H7 (cell line): ENCODE measurements at regions not wholly inside any gene's neighbourhood (a gene's known extent, or its start where the extent isn't known, plus 50 kb on each side); places are given as distances from the start of the nearest gene placed in this dataset.

Experiments
- DNase-seq: peaks from one replicate; pipeline ENCODE4 v3.0.0; 2012
- H3K27me3 ChIP-seq: 2 replicates; pipeline ENCODE4 v1.6.0; 2011; ENCODE audit warnings: mild to moderate bottlenecking, low read length; ENCODE audit not compliant: control insufficient read depth, insufficient read depth
- H3K36me3 ChIP-seq: replicated peaks from 2 replicates; pipeline ENCODE4 v1.5.1; 2011; ENCODE audit warnings: low read length; ENCODE audit not compliant: control insufficient read depth, insufficient read depth
- H3K4me3 ChIP-seq: 2 replicates; pipeline ENCODE4 v1.5.1; 2011; ENCODE audit warnings: low read depth, mild to moderate bottlenecking, control low read depth, low read length, moderate library complexity; ENCODE audit not compliant: insufficient read depth

DNA sequence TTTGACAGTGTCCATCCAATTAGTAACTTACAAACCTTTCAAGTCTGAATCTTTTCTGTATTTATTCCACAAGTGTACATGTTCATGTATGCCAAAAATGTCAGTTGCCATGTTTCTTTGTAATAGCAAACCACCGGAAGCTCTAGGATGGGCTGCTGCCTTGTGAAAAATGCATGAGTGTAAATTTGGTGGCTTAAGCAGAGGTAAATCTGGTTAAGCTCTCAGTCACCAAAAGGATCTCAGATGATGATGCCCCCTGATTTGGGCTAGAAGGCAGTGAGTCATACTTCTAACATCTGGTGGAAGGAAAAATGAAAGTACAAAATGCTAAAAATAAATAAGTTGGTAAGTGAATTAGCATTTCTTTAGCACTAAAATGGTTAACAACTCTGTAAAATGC, 567.5 kb downstream of the ELAVL2 start:
- no peak for DNase-seq
- Histone ChIP-seq H3K27me3 (no peaks in the 10 kb centered on the region), H3K4me3 (no peak overlapping the region), H3K36me3 (no peaks in the 10 kb centered on the region)

DNA sequence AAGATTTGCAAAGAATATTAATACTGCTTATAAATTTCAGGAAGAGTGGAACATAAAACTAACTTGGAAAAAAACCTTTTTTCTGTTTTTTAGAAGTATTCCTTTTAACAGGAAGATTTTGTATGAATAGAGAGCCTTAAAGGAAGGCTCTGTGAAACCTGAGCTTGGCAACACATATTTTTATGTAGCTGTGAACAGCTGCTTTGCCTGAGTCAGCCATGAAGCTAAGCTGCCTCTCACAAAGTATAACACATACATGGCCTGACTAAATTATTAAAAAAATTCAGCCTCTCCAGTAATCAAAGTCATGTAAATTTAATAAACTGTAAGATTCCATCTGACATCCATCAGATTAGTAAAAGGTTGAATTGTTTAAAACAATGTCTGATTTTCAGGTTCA, 547.5 kb downstream of the ELAVL2 start:
- no peak for DNase-seq
- no peak overlapping the region for H3K4me3 ChIP-seq
- no peaks in the 10 kb centered on the region for H3K36me3 ChIP-seq
- H3K27me3 ChIP-seq = no peaks in the 10 kb centered on the region

DNA sequence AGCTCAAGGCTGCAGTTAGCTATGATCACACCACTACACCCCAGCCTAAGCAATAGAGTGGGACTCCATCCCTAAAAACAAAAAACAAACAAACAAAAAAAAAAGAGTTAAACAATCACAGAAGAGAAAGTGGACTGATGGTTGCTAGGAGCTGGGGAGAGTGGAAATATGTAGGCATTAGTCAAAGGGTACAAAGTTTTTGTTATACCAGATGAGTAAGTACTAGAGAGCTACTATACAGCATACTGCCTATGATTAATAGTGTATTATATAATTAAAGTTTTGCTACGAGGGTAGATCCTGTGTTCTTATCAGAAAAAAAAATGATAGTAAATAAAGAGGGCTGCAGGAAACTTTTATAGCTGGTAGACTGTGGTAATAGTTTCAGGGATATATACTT, 538.6 kb downstream of the ELAVL2 start:
- Histone ChIP-seq H3K4me3 (no peak overlapping the region), H3K36me3 (no peaks in the 10 kb centered on the region), H3K27me3 (no peaks in the 10 kb centered on the region)
- no peak for DNase-seq

DNA sequence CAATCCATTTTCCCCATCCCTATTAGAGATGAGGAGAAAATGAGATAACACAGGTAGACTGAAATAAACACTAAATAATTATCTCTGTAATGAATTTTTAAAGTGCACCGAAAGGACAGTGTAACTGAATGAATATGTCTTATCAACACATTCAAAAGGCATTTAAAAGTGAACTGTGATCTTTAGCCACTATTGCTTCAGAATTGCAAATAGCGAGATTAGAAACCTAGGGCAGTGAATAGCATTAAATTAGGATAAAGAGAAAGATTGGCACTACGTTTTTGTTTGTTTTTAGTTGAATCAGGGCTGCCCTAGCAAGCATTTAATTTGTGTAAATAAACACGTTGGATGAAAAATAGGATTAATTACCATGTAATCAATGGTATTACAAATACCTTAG, 537.5 kb downstream of the ELAVL2 start:
- no peak for DNase-seq
- Histone ChIP-seq H3K4me3 (no peak overlapping the region), H3K36me3 (no peaks in the 10 kb centered on the region), H3K27me3 (no peaks in the 10 kb centered on the region)

DNA sequence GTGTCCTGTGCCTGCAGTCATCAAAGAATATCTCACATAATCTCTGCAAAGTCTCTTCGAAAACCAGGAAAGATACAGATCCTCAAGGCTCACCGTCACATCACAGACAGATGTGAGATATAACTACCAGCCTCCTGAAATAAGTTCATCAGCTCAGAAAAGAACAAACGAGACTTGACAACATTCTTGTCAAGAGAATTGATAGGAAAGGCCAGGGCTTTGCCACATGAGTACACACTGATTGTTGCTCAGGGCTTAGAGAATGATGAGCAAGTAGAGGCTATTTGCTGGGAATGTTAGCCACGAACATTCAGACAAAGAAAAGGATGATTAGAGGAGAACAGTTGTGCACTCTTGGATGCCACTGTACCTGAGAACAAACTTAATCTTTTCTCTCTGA, 535.1 kb downstream of the ELAVL2 start:
- Histone ChIP-seq H3K36me3 (no peaks in the 10 kb centered on the region), H3K4me3 (no peak overlapping the region), H3K27me3 (no peaks in the 10 kb centered on the region)
- DNase-seq = no peak

DNA sequence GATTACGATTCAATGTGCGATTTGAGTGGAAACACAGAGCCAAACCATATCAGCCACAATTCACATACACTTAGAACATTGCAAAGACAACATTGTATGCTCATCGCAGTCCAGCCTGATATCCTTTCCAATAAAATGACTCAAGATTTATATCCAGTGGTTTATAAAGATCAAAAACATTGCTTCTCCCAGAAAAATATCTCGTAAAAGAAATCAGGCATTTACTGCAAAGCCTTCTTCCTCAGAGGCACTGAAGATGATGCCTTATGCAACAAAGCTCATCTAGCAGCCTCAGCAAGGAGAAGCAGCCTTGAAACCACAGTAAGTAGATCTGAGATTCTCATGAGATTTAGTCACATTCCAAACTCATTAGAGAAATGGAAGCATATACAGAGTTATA, 523.8 kb downstream of the ELAVL2 start:
- Histone ChIP-seq H3K4me3 (no peak overlapping the region), H3K36me3 (no peaks in the 10 kb centered on the region), H3K27me3 (no peaks in the 10 kb centered on the region)
- no peak for DNase-seq

DNA sequence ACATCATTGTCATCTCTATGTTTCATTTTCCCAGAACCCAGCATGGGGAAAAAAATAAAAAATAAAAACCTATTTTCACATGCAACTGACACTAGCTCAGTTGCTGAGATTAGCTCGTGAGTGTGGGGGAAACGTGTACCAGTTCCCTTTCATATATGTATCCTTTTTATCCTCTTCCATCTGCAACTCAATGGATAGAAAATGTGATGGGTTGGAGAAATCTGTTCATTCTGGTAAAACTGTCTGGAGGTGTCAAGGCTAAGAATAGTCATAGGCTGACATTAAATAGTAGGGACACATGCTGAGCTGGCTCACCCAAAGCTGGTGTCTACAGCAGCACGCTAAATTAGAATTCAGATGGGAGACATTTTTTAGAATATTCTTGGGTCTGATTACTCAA, 519.3 kb downstream of the ELAVL2 start:
- Histone ChIP-seq H3K27me3 (no peaks in the 10 kb centered on the region), H3K36me3 (no peaks in the 10 kb centered on the region), H3K4me3 (no peak overlapping the region)
- no peak for DNase-seq

DNA sequence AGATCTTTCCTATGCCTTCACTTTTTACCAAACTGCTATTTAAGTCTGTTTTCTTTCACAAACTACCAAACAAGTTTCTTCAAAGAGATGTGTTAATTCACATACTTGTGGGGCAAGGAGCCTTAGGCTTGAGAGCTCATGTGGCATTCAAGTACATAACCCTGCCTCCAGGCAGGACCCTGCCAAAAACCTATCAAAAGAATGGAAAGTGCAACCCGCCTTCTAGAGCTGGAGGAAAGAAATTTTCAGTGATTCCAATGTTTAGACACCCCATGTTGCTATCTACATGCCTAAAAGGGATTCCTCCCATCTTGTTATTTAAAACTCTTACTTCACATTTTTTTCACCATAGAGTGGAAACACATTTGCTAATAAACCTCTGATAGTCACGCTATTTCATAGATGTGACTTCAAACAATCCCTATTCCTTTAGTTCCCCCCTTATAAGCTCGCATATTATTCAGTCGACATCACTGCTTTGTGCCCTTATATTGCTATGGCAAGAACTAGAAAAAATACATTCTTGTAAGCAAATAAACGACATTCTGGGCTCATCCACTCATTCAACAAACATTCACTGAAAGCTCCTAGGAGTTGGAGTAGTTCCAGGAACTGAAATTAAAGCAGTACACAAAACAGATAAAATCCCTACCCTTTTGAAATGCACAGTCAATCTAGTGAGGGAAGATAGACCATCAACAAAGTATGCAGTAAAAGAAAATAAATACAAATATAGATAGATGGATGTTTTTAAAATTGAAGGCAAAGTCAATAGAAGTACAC, 518.1 kb downstream of the ELAVL2 start:
- Histone ChIP-seq H3K4me3 (no peak overlapping the region), H3K27me3 (no peaks in the 10 kb centered on the region), H3K36me3 (no peaks in the 10 kb centered on the region)
- no peak for DNase-seq

DNA sequence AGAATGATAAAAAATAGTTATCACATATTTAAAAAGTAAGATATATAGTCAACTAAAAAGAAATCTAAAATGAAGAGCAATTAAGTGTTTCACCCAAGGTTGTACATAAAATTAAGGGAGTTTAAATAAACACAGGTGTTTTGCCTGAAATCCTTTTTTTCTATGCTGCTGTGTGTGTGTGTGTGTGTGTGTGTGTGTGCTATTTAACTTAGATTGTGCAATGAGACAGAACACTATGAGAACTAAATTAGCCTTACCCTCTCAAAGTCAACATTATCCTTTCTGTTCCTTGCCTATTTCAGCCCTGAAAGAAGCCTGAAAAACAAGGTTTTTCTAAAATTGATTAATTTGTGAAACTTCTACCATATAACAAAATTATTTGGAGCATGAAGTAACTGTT, 516.2 kb downstream of the ELAVL2 start:
- Histone ChIP-seq H3K4me3 (no peak overlapping the region), H3K27me3 (no peaks in the 10 kb centered on the region), H3K36me3 (no peaks in the 10 kb centered on the region)
- DNase-seq = no peak

DNA sequence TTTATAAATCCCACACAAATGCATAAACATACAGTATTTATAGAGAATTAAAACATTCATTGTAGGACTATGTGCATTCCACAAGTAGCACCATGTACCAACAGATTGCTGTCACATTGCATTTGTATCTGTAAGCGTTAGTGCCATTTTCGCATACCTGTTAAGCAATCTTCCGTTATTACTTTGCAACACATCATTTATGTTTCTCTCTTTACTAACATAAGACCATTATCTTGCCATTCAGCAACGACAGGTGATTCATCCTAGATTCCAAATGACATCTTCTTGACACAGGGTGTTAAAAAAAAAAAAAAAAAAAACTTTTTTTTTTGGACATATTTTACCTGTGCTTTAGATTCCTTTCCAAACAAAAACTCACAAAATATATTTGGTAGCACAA, 511.8 kb downstream of the ELAVL2 start:
- DNase-seq = no peak
- Histone ChIP-seq H3K27me3 (no peaks in the 10 kb centered on the region), H3K4me3 (no peak overlapping the region), H3K36me3 (no peaks in the 10 kb centered on the region)

DNA sequence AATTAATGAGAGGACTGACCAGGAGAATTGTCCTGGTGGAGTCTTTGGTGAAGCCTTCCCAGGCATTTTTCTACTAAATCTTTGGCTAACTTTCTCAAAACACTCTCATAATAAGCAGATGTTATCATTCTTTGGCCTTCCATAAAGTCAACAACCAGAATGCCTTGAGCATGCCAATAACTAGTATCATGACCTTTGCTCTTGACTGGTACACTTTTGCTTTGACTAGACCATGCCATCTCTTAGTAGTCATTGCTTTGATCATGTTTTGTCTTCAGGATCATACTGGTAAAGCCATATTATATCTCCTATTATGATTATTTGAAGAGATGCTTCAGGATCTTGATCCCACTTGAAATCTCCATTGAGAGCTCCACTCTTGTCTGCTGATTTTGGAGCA, 506.9 kb downstream of the ELAVL2 start:
- H3K36me3 ChIP-seq = no peaks in the 10 kb centered on the region
- H3K27me3 ChIP-seq = peaks cover 14% of the 10 kb centered on the region
- no peak for DNase-seq
- no peak overlapping the region for H3K4me3 ChIP-seq

DNA sequence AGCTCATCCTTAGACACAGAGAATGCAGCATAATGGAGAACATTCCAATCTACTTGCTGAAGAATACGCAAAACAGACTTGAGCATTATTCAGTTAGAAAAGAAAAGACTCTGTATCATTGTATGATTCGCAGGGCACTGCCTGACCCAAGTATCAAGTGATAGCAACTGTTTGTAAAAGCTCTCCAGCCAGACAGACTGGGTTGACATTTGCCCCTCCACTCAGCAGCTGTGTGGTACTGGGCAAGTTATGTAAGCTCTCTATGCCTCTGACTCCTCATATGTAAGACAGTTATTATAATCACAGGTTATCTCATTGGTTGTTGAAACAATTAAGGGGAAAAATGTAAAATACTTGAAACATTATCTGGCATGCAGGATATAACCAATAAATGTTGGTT, 505.0 kb downstream of the ELAVL2 start:
- H3K27me3 ChIP-seq = peaks cover 22% of the 10 kb centered on the region
- no peak for DNase-seq
- H3K36me3 ChIP-seq = no peaks in the 10 kb centered on the region
- no peak overlapping the region for H3K4me3 ChIP-seq

DNA sequence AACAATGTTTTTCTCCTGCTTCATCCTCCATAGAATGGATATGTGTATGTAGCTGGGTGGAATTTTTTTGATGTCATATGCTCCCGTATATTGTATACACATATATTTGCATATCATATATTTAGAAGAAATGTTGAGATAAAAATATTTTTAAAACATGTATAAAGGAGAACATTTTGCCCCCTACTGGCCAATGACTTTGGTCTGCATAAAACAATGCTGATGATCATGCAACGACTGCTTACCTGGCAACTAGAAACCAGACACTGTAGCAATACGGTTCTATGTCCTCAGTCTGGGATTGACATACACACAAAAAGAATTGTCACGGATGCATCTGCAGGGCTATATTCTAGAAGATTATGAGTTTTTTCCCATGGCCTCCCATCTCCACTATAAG, 503.6 kb downstream of the ELAVL2 start:
- no peaks in the 10 kb centered on the region for H3K36me3 ChIP-seq
- no peak for DNase-seq
- no peak overlapping the region for H3K4me3 ChIP-seq
- H3K27me3 ChIP-seq = peaks cover 25% of the 10 kb centered on the region

DNA sequence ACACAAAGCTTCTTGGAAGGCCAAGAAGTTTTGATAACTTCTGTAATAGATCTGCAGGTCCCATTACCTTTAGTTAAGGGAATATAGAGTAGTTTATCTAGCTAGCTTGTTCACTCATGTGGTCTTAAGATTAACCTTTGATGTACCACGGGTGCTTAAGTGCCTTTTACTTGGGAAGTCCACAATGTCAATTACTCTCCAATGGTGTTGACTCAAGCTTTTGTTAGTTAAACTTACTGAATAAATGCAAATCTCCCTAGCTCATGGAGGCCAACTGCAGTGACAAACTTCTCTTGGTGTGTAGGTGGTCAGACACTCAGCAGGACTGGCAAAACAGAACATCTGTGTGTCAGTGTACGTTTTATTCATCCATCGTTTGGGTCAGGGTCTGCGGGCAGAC, 501.5 kb downstream of the ELAVL2 start:
- Histone ChIP-seq H3K36me3 (no peaks in the 10 kb centered on the region), H3K27me3 (peaks cover 25% of the 10 kb centered on the region), H3K4me3 (no peak overlapping the region)
- DNase-seq = no peak

DNA sequence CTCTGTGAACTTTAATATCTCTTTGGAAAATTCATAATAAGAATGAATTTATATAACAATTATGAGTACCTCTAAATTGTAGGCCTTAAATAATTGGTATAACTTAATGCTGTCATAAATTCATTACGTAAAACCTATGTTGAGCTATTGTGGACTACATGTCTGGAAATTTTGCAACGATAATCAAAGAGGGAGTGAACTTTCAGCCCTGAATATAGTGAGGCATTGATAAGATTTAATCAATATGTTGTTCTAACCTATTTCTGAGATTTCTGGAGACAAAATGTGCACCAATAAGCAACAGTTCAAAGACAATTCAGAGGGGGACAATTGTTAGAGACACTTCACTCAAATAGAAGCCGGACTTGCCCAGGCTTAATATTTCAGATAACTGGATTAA, 499.4 kb downstream of the ELAVL2 start:
- no peak overlapping the region for H3K4me3 ChIP-seq
- H3K27me3 ChIP-seq = peaks cover 25% of the 10 kb centered on the region
- DNase-seq = no peak
- H3K36me3 ChIP-seq = no peaks in the 10 kb centered on the region

DNA sequence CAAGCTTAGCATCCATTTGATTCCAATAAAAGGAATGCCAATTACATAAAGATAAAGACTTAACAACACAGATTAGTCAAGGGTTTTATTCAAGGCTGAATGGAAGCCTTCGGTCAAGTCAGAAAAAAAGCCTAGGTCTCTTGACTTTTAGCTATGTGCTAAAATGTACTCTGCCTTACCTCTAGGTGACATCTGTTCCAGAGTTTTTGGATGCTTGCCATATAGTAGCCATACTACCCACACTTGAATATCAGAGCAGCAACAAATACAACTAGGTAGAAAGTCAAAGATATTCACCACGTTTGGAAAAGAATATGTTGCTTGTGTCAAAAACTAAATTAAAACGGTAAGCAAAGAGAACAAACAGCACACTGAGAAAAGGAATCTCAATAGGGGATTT, 484.7 kb downstream of the ELAVL2 start:
- no peak for DNase-seq

More for the DNA sequence above, 484.7 kb downstream of the ELAVL2 start:
- Histone ChIP-seq H3K36me3 (no peaks in the 10 kb centered on the region), H3K4me3 (no peak overlapping the region), H3K27me3 (no peaks in the 10 kb centered on the region)
